Stomach (tissue), 4 donors: ENCODE measurements at regions not wholly inside any gene's neighbourhood (a gene's known extent, or its start where the extent isn't known, plus 50 kb on each side); places are given as distances from the start of the nearest gene placed in this dataset.

ENCODE experiments used
- EP300 ChIP-seq: sonication (generic); formaldehyde crosslinking; IDR thresholded peaks from one replicate; pipeline ENCODE4 v1.6.1; 2017; ENCODE audit warnings: antibody characterized with exemption
- POLR2A ChIP-seq, 4 donors: fragments of 450-650 bp; IDR thresholded peaks; one replicate each; pipeline ENCODE4 v1.6.1; 2016; ENCODE audit warnings: antibody characterized with exemption in 4 of 4, control low read depth in 2 of 4, mild to moderate bottlenecking in 1 of 4, moderate library complexity in 1 of 4
- POLR2AphosphoS5 ChIP-seq, 3 donors: sonication (generic); formaldehyde crosslinking; IDR thresholded peaks; one replicate each; pipeline ENCODE4 v1.6.1; 2016; ENCODE audit warnings: antibody characterized with exemption in 3 of 3
- TF ChIP-seq, protein P1 (sequence below), 7 experiments: fragments of 450-650 bp in 4 of 7; fragments of 200-600 bp in 3 of 7; sonication (generic) in 3 of 7; IDR thresholded peaks; one replicate each; pipeline ENCODE4 v1.5.1; 2016 to 2019; ENCODE audit warnings: antibody characterized with exemption in 7 of 7, control low read depth in 2 of 7, mild to moderate bottlenecking in 1 of 7

DNA sequence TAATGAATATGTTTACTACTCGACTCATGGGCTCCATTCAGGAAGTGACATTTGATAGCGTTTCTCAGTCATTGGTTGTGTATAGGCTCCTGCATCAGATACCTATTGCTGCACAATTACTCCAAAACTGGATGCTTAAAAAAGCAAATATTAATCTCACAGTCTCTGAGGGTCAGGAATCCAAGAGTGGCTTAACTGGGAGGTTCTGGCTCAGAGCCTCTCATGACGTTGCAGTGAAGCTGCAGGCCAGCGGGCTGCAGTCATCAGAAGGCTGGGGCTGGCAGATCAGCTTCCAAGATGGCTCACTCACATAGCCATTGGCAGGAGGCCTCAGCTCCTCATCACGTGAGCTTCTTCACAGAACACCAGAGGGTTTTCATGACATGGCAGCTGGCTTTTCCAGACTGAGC is 525.1 kb upstream of the NBEA start:
- TF ChIP-seq, protein P1, sequence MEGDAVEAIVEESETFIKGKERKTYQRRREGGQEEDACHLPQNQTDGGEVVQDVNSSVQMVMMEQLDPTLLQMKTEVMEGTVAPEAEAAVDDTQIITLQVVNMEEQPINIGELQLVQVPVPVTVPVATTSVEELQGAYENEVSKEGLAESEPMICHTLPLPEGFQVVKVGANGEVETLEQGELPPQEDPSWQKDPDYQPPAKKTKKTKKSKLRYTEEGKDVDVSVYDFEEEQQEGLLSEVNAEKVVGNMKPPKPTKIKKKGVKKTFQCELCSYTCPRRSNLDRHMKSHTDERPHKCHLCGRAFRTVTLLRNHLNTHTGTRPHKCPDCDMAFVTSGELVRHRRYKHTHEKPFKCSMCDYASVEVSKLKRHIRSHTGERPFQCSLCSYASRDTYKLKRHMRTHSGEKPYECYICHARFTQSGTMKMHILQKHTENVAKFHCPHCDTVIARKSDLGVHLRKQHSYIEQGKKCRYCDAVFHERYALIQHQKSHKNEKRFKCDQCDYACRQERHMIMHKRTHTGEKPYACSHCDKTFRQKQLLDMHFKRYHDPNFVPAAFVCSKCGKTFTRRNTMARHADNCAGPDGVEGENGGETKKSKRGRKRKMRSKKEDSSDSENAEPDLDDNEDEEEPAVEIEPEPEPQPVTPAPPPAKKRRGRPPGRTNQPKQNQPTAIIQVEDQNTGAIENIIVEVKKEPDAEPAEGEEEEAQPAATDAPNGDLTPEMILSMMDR (IDR thresholded peaks at IDR 0.05) = no peak
- TF ChIP-seq POLR2A (IDR thresholded peaks at IDR 0.05) = no peak
- no peak for TF ChIP-seq POLR2AphosphoS5 (IDR thresholded peaks at IDR 0.05)
- TF ChIP-seq EP300 = no peak
